ENCODE measurements at regions not wholly inside any gene's neighbourhood (a gene's known extent, or its start where the extent isn't known, plus 50 kb on each side); places are given as distances from the start of the nearest gene placed in this dataset.

DNA sequence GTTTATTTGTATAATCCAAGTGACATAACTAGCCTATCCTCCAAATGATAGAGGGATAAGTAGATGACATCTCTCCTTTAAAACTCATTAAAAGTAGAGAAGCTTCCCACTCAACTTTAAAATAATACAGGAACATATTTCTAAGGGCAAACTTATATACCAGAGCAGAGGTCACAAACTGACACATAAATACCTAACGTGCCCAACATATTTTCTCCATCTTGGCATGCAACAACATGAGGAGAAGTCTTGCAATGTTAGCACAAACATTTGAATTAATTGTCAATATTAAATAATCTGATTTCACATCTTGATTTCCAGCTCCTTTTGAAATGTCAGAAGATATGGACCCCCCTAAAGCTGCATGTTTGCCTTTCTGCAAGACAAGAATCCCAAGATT is 335.0 kb downstream of the DEPDC1B start:
- no peak overlapping the region for H3K4me3 ChIP-seq
- H3K4me1 ChIP-seq, result no peaks in the 10 kb centered on the region
- intact Hi-C loops (cut with DNase I), result no loop called here
- H3K27ac ChIP-seq, result no peak overlapping the region
- no peaks in the 10 kb centered on the region for H3K9me3 ChIP-seq
- TF ChIP-seq POLR2AphosphoS5 (IDR thresholded peaks at IDR 0.05; ENCODE audit: insufficient read depth in 1 of 2, low read depth in 1 of 2), result no peak
- no peak for TF ChIP-seq POLR2A (IDR thresholded peaks at IDR 0.05)
- TF ChIP-seq CTCF (IDR thresholded peaks at IDR 0.05), result no peak
- H3K27me3 ChIP-seq, result no peaks in the 10 kb centered on the region
- no peaks in the 10 kb centered on the region for H3K36me3 ChIP-seq
- no peak for DNase-seq (ENCODE audit: extremely low spot score in 2 of 2)

DNA sequence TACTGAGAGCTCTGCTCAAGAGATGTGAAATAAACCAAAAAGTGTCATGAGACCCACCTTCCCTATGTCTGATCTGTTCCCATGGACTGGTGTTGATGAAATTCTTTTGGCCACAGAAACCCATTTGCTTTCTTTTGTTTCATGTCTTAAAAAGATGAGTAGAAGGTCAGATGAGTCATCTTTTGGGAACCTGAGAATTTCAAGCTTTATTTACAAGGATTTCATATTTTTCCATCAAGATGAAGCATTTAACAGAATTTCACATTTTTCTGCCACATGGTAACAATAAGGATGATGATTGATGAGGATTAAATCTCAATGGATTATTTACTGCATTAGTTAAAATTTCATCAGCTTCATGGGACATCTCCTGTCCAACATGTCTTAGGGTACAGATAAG is 337.8 kb downstream of the DEPDC1B start:
- H3K9me3 ChIP-seq, result no peaks in the 10 kb centered on the region
- DNase-seq (ENCODE audit: extremely low spot score in 2 of 2), result no peak
- no peak overlapping the region for H3K27ac ChIP-seq
- no peaks in the 10 kb centered on the region for H3K4me1 ChIP-seq
- no peaks in the 10 kb centered on the region for H3K27me3 ChIP-seq
- H3K4me3 ChIP-seq, result no peak overlapping the region
- no peaks in the 10 kb centered on the region for H3K36me3 ChIP-seq
- intact Hi-C loops (cut with DNase I), result no loop called here
- TF ChIP-seq CTCF (IDR thresholded peaks at IDR 0.05) (no peak), POLR2A (IDR thresholded peaks at IDR 0.05) (no peak), POLR2AphosphoS5 (IDR thresholded peaks at IDR 0.05; ENCODE audit: insufficient read depth in 1 of 2, low read depth in 1 of 2) (no peak)

DNA sequence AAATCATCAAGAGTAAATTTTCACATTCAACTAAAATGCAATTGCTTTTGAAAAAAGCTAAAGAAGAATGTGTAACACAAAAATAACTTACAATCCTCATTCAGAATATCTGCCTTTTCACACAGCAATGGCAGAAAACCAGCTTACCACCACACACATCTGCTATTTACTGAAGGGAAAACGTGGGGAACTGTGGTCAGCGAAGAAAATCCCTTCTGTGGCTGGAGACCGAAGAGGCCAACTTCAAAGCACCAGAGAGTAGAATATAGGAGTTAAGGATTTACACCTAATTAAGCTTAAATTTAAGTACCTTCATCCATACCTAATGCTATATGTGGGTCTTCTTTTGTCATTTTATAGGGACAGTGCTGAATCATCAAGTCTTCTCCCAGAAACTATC is 339.6 kb downstream of the DEPDC1B start:
- Histone ChIP-seq H3K4me3 (no peak overlapping the region), H3K36me3 (no peaks in the 10 kb centered on the region), H3K4me1 (peaks cover 5% of the 10 kb centered on the region), H3K27ac (no peak overlapping the region), H3K27me3 (no peaks in the 10 kb centered on the region), H3K9me3 (no peaks in the 10 kb centered on the region)
- no peak for DNase-seq (ENCODE audit: extremely low spot score in 2 of 2)
- TF ChIP-seq CTCF (IDR thresholded peaks at IDR 0.05), result no peak
- TF ChIP-seq POLR2AphosphoS5 (IDR thresholded peaks at IDR 0.05; ENCODE audit: insufficient read depth in 1 of 2, low read depth in 1 of 2), result no peak
- TF ChIP-seq POLR2A (IDR thresholded peaks at IDR 0.05), result no peak
- intact Hi-C loops (cut with DNase I), result no loop called here

- no peak for TF ChIP-seq POLR2A (IDR thresholded peaks at IDR 0.05)
- no peak for TF ChIP-seq CTCF (IDR thresholded peaks at IDR 0.05)
- no peak for TF ChIP-seq POLR2AphosphoS5 (IDR thresholded peaks at IDR 0.05; ENCODE audit: insufficient read depth in 1 of 2, low read depth in 1 of 2)
- H3K4me1 ChIP-seq, result peaks cover 5% of the 10 kb centered on the region
- H3K27me3 ChIP-seq, result no peaks in the 10 kb centered on the region
- H3K9me3 ChIP-seq, result no peaks in the 10 kb centered on the region
- no peak for DNase-seq (ENCODE audit: extremely low spot score in 2 of 2)
- H3K4me3 ChIP-seq, result no peak overlapping the region
- no peaks in the 10 kb centered on the region for H3K36me3 ChIP-seq
- H3K27ac ChIP-seq, result no peak overlapping the region
- intact Hi-C loops (cut with DNase I), result no loop called here
Observed at GRCh38 chr5:60357302-60357701, 342.7 kb downstream of the DEPDC1B start.

- H3K27me3 ChIP-seq, result no peaks in the 10 kb centered on the region
- H3K9me3 ChIP-seq, result no peaks in the 10 kb centered on the region
- TF ChIP-seq CTCF (IDR thresholded peaks at IDR 0.05) (no peak), POLR2A (IDR thresholded peaks at IDR 0.05) (no peak), POLR2AphosphoS5 (IDR thresholded peaks at IDR 0.05; ENCODE audit: insufficient read depth in 1 of 2, low read depth in 1 of 2) (no peak)
- no peak for DNase-seq (ENCODE audit: extremely low spot score in 2 of 2)
- intact Hi-C loops (cut with DNase I), result no loop called here
- H3K4me1 ChIP-seq, result peaks cover 5% of the 10 kb centered on the region
- H3K36me3 ChIP-seq, result no peaks in the 10 kb centered on the region
- H3K4me3 ChIP-seq, result no peak overlapping the region
- no peak overlapping the region for H3K27ac ChIP-seq
Observed at GRCh38 chr5:60356745-60357144, 343.2 kb downstream of the DEPDC1B start.
